ENCODE measurements at regions not wholly inside any gene's neighbourhood (a gene's known extent, or its start where the extent isn't known, plus 50 kb on each side); places are given as distances from the start of the nearest gene placed in this dataset.
"Not testable (repeated sequence)": the region's sequence is repeated elsewhere in the genome, so short reads cannot be mapped to it uniquely, and the experiment has no call there.

GRCh38 chr2:57181315-57182038 is 865.1 kb upstream of the VRK2 start:
- peak; percentile 76 for DNase-seq

GRCh38 chr2:57182916-57183315 is 863.7 kb upstream of the VRK2 start:
- peak; percentile 33 for DNase-seq

GRCh38 chr2:57185568-57185967 is 861.0 kb upstream of the VRK2 start:
- DNase-seq: no peak

GRCh38 chr2:57190007-57190406 is 856.6 kb upstream of the VRK2 start:
- no peak for DNase-seq

- no peak for DNase-seq
Measured at GRCh38 chr2:57199663-57200062, 846.9 kb upstream of the VRK2 start.

- no peak for DNase-seq
Measured at GRCh38 chr2:57204364-57204763, 842.2 kb upstream of the VRK2 start.

GRCh38 chr2:57205241-57205640 is 841.4 kb upstream of the VRK2 start:
- DNase-seq: no peak

GRCh38 chr2:57207191-57207590 is 839.4 kb upstream of the VRK2 start:
- DNase-seq: no peak

- no peak for DNase-seq
Measured at GRCh38 chr2:57209799-57210198, 836.8 kb upstream of the VRK2 start.

GRCh38 chr2:57210855-57211254 is 835.8 kb upstream of the VRK2 start:
- DNase-seq: no peak

GRCh38 chr2:57217013-57217412 is 829.6 kb upstream of the VRK2 start:
- DNase-seq: no peak

GRCh38 chr2:57218206-57218605 is 828.4 kb upstream of the VRK2 start:
- DNase-seq: no peak

- not testable (repeated sequence) for DNase-seq
Measured at GRCh38 chr2:57229706-57230105, 816.9 kb upstream of the VRK2 start.

GRCh38 chr2:57232341-57232740 is 814.3 kb upstream of the VRK2 start:
- not testable (repeated sequence) for DNase-seq

- not testable (repeated sequence) for DNase-seq
Measured at GRCh38 chr2:57251495-57251894, 795.1 kb upstream of the VRK2 start.

GRCh38 chr2:57276408-57276807 is 770.2 kb upstream of the VRK2 start:
- DNase-seq: not testable (repeated sequence)

GRCh38 chr2:57278451-57278850 is 768.2 kb upstream of the VRK2 start:
- DNase-seq: no peak

- no peak for DNase-seq
Measured at GRCh38 chr2:57291209-57291608, 755.4 kb upstream of the VRK2 start.

- no peak for DNase-seq
Measured at GRCh38 chr2:57296795-57297517, 749.6 kb upstream of the VRK2 start.

GRCh38 chr2:57313678-57314077 is 732.9 kb upstream of the VRK2 start:
- no peak for DNase-seq

- DNase-seq: no peak
Measured at GRCh38 chr2:57314682-57315081, 731.9 kb upstream of the VRK2 start.

GRCh38 chr2:57330447-57330846 is 716.2 kb upstream of the VRK2 start:
- peak; percentile 59 for DNase-seq

GRCh38 chr2:57333221-57333620 is 713.4 kb upstream of the VRK2 start:
- peak; percentile 19 for DNase-seq

GRCh38 chr2:57343391-57344006 is 703.1 kb upstream of the VRK2 start:
- no peak for DNase-seq

Measured in HCEC 1CT (cell line).